PFSK-1 (cell line): ENCODE measurements at regions not wholly inside any gene's neighbourhood (a gene's known extent, or its start where the extent isn't known, plus 50 kb on each side); places are given as distances from the start of the nearest gene placed in this dataset.

Experiments
- FOXP2 ChIP-seq: optimal IDR thresholded peaks from 2 replicates; pipeline ENCODE3; 2011; ENCODE audit warnings: borderline replicate concordance, control low read depth, inconsistent platforms; ENCODE audit not compliant: insufficient read depth; ENCODE audit errors: extremely low read length, extremely low read depth
- POLR2AphosphoS5 ChIP-seq: IDR thresholded peaks from 2 replicates; pipeline ENCODE4 v1.6.1; 2012; ENCODE audit warnings: low read depth, mild to moderate bottlenecking, control low read depth, low read length, moderate library complexity
- REST ChIP-seq, 2 experiments: IDR thresholded peaks; 2 replicates each; pipeline versions ENCODE4 v1.6.1 to v1.8.0; 2011 to 2012; ENCODE audit warnings: low read depth in 2 of 2, low read length in 2 of 2, control low read depth in 1 of 2, inconsistent platforms in 1 of 2, mild to moderate bottlenecking in 1 of 2, moderate library complexity in 1 of 2; ENCODE audit not compliant: insufficient read depth in 1 of 2
- SIN3A ChIP-seq: IDR thresholded peaks from 2 replicates; pipeline ENCODE4 v1.6.1; 2012; ENCODE audit warnings: mild to moderate bottlenecking, low read length, moderate library complexity, borderline replicate concordance; ENCODE audit not compliant: insufficient read depth
- TAF1 ChIP-seq: IDR thresholded peaks from 2 replicates; pipeline ENCODE4 v1.6.1; 2012; ENCODE audit warnings: low read length, control low read depth, borderline replicate concordance; ENCODE audit not compliant: insufficient read depth

GRCh38 chr16:26524846-26525245, 541.9 kb upstream of the C16orf82 start:
- no peak for TF ChIP-seq POLR2AphosphoS5
- no peak for TF ChIP-seq TAF1
- TF ChIP-seq REST (IDR thresholded peaks at IDR 0.05; ENCODE audit: insufficient read depth in 1 of 2, low read depth in 2 of 2, low read length in 2 of 2) = no peak
- TF ChIP-seq SIN3A = no peak
- no peak for TF ChIP-seq FOXP2
